ENCODE measurements at regions not wholly inside any gene's neighbourhood (a gene's known extent, or its start where the extent isn't known, plus 50 kb on each side); places are given as distances from the start of the nearest gene placed in this dataset.

DNA sequence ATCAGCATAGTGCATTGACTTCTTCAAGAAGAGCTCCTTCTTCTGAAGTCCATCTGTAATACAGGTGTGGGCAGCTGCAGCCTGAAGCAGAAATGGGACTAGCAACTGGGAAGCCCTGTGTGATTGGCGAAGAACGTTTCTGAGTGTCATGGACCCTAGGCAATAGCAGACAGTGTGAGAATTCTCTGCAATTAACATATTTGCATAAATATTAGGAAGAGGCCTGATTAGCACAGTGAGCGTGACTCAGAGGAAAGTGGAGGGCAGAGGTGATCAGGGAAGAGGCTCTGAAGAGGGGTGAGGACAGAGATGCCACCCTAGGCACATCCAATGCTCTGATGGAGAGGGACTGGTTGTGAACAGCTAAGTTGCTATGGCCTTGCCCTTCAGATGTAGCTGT lies 171.2 kb upstream of the ZBED5 start:
- intact Hi-C loops (cut with DNase I) = no loop called here
- no peak overlapping the region for H3K4me3 ChIP-seq
- no peaks in the 10 kb centered on the region for H3K27me3 ChIP-seq
- H3K9me3 ChIP-seq = no peaks in the 10 kb centered on the region
- no peaks in the 10 kb centered on the region for H3K4me1 ChIP-seq
- no peak overlapping the region for H3K27ac ChIP-seq
- no peaks in the 10 kb centered on the region for H3K36me3 ChIP-seq
- TF ChIP-seq, protein P1, sequence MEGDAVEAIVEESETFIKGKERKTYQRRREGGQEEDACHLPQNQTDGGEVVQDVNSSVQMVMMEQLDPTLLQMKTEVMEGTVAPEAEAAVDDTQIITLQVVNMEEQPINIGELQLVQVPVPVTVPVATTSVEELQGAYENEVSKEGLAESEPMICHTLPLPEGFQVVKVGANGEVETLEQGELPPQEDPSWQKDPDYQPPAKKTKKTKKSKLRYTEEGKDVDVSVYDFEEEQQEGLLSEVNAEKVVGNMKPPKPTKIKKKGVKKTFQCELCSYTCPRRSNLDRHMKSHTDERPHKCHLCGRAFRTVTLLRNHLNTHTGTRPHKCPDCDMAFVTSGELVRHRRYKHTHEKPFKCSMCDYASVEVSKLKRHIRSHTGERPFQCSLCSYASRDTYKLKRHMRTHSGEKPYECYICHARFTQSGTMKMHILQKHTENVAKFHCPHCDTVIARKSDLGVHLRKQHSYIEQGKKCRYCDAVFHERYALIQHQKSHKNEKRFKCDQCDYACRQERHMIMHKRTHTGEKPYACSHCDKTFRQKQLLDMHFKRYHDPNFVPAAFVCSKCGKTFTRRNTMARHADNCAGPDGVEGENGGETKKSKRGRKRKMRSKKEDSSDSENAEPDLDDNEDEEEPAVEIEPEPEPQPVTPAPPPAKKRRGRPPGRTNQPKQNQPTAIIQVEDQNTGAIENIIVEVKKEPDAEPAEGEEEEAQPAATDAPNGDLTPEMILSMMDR (IDR thresholded peaks at IDR 0.05) = no peak
- DNase-seq (ENCODE audit: low spot score in 2 of 2) = no peak

DNA sequence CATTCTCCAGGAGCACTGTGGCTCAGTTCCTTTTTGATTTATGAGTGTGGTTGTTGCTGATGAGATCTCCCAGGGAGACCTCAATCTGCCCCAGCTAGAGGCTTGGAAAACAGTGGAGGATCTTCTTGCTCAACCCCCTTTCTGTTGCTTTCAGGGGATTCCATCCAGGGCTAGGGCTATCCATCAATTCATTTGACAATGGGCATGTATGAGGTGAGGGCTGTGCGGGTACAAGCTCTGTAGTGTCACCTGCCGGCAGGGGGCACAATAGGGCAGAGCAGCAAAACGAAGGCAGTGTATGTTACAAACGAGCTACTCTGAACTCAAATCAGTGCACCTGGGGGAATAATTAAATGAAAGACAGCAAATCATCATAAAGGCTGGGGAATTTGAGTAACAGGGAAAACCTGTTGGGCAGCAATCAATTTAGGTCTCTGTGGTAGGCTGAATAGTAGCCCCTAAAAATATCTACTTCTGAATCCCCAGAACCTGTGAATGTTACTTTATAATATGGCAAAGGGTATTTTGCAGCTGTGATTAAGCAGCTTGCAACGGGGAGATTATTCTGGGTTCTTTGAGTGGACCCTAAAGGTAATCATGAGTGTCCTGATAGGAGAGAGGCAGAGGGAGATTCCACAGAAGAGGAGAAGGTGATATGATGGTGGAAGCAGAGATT lies 170.3 kb upstream of the ZBED5 start:
- DNase-seq (ENCODE audit: low spot score in 2 of 2) = peak in 1 of 2 donors; percentile 77
- no peak overlapping the region for H3K27ac ChIP-seq
- intact Hi-C loops (cut with DNase I) = loop anchor here (1.0 kb wide), 1 partner anchor 759 kb away; no protein-coding TSS in a partner anchor

DNA sequence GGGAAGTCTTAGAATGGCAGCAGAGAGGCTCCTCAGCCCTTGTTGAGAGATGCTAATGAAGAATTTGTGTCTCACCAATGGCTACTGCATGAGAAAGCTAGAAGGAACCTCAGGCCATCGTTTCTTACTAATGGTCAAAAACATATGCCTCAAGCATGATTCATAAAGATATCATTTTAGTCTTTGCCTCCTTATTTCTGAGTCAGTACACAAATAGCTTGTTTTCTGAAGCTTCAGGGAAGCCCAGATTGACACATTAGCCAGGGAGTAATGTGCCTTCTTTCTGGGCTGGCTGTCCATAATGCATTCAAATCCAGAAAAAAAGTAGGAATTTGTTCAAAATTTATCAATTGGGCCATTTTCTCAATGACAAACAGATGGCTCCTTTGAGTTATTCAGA lies 169.4 kb upstream of the ZBED5 start:
- H3K27ac ChIP-seq = no peak overlapping the region
- intact Hi-C loops (cut with DNase I) = no loop called here
- TF ChIP-seq, protein P1 (IDR thresholded peaks at IDR 0.05) = no peak
- no peaks in the 10 kb centered on the region for H3K9me3 ChIP-seq
- H3K27me3 ChIP-seq = no peaks in the 10 kb centered on the region
- H3K4me1 ChIP-seq = no peaks in the 10 kb centered on the region
- no peak overlapping the region for H3K4me3 ChIP-seq
- no peak for DNase-seq (ENCODE audit: low spot score in 2 of 2)
- no peaks in the 10 kb centered on the region for H3K36me3 ChIP-seq

More for the DNA sequence above, 170.3 kb upstream of the ZBED5 start:
- H3K4me3 ChIP-seq = no peak overlapping the region
- no peaks in the 10 kb centered on the region for H3K36me3 ChIP-seq
- no peaks in the 10 kb centered on the region for H3K9me3 ChIP-seq
- H3K27me3 ChIP-seq = no peaks in the 10 kb centered on the region
- H3K4me1 ChIP-seq = no peaks in the 10 kb centered on the region
- TF ChIP-seq, protein P1 (IDR thresholded peaks at IDR 0.05) = peak; percentile 68 to 79 (median 75)

DNA sequence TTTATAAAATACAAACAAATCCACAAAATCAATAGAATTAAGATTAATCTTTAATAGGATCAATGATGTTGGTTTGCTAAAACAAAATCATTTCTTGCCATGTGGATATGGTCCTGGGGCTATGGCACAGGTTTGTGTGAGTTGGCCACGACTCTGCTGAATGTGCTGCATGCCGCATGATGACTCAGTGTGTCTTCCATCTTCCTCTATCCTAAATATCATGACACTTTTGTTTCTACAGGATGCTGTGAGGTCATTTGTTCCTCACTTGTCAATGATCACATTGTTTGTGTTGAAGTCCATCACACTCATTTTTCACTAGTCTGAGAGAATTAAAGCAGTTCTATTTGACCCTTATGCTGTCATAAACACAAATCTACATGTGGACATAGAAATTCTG lies 167.2 kb upstream of the ZBED5 start:
- DNase-seq (ENCODE audit: low spot score in 2 of 2) = no peak
- Histone ChIP-seq H3K36me3 (no peaks in the 10 kb centered on the region), H3K27me3 (no peaks in the 10 kb centered on the region), H3K4me3 (no peak overlapping the region), H3K4me1 (no peaks in the 10 kb centered on the region), H3K27ac (no peak overlapping the region), H3K9me3 (no peaks in the 10 kb centered on the region)
- intact Hi-C loops (cut with DNase I) = no loop called here
- TF ChIP-seq, protein P1 (IDR thresholded peaks at IDR 0.05) = no peak

DNA sequence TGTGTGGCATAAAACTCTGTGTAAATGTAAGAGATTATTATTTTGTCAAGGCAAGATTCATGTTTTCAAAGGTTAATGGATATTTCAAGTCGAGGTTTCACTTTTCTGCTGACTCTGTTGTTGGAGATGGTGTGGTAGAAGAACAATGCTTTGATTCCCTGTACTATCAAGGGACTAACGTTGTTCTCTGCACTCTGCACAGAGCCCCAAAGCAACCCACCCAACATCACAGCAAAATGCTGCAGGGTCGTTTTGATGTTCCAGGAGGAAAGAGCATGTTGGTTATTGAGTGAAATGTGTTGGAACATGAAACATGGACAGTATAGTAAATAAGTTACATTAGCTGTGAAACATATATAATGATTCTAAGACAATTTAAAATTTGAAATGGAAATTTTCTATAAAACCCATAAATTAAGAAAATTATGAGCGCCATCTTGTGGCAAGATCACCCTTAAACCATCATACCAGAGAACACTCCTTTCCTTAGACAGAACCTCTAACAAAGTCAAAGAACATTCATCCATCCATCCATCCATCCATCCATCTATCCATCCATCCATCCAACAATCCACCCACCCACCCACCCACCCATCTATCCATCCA lies 164.4 kb upstream of the ZBED5 start:
- DNase-seq (ENCODE audit: low spot score in 2 of 2) = no peak
- Histone ChIP-seq H3K9me3 (no peaks in the 10 kb centered on the region), H3K27ac (no peak overlapping the region), H3K36me3 (no peaks in the 10 kb centered on the region), H3K4me3 (no peak overlapping the region), H3K27me3 (no peaks in the 10 kb centered on the region), H3K4me1 (no peaks in the 10 kb centered on the region)
- intact Hi-C loops (cut with DNase I) = loop anchor here (1.0 kb wide), 1 partner anchor 230 kb away; no protein-coding TSS in a partner anchor
- TF ChIP-seq, protein P1 (IDR thresholded peaks at IDR 0.05) = peak; percentile 30 to 58 (median 44)
